H9 (cell line): ENCODE measurements at regions not wholly inside any gene's neighbourhood (a gene's known extent, or its start where the extent isn't known, plus 50 kb on each side); places are given as distances from the start of the nearest gene placed in this dataset.

Experiments
- DNase-seq: peaks from one replicate; pipeline ENCODE4 v3.0.0-alpha.2; 2017
- H2AFZ ChIP-seq: one replicate; pipeline ENCODE4 v1.6.1; 2013; ENCODE audit warnings: mild to moderate bottlenecking, low read length, control low read depth, moderate library complexity
- H2AK5ac ChIP-seq: 2 replicates; pipeline ENCODE4 v1.6.1; 2013; ENCODE audit warnings: low read length, control low read depth, mixed read lengths; ENCODE audit not compliant: insufficient read length
- H2BK120ac ChIP-seq: one replicate; pipeline ENCODE4 v1.6.1; 2013; ENCODE audit warnings: low read depth, mild to moderate bottlenecking, low read length, control low read depth, inconsistent platforms; ENCODE audit not compliant: poor library complexity, severe bottlenecking
- H2BK12ac ChIP-seq: 2 replicates; pipeline ENCODE4 v1.6.1; 2013; ENCODE audit warnings: low read length, control low read depth, mixed read lengths, low read depth; ENCODE audit not compliant: insufficient read length
- H2BK15ac ChIP-seq: 2 replicates; pipeline ENCODE4 v1.6.1; 2013; ENCODE audit warnings: low read depth, low read length, control low read depth
- H2BK20ac ChIP-seq: one replicate; pipeline ENCODE4 v1.6.1; 2013; ENCODE audit warnings: low read depth, mild to moderate bottlenecking, low read length, control low read depth, inconsistent platforms; ENCODE audit not compliant: poor library complexity, severe bottlenecking
- H2BK5ac ChIP-seq: 2 replicates; pipeline ENCODE4 v1.6.1; 2013; ENCODE audit warnings: low read length, control low read depth, mixed read lengths; ENCODE audit not compliant: insufficient read length
- H3K14ac ChIP-seq: 2 replicates; pipeline ENCODE4 v1.6.1; 2013; ENCODE audit warnings: low read length, control low read depth; ENCODE audit not compliant: insufficient read depth
- H3K18ac ChIP-seq: 2 replicates; pipeline ENCODE4 v1.6.1; 2013; ENCODE audit warnings: low read depth, mild to moderate bottlenecking, mixed read lengths, low read length, control low read depth; ENCODE audit not compliant: insufficient read length
- H3K23ac ChIP-seq: 2 replicates; pipeline ENCODE4 v1.6.1; 2013; ENCODE audit warnings: low read length, control low read depth, mixed read lengths, low read depth; ENCODE audit not compliant: insufficient read length
- H3K23me2 ChIP-seq: 2 replicates; pipeline ENCODE4 v1.6.1; 2013; ENCODE audit warnings: low read depth, mild to moderate bottlenecking, mixed read lengths, low read length, control low read depth; ENCODE audit not compliant: insufficient read length, poor library complexity, severe bottlenecking
- H3K27ac ChIP-seq: 2 replicates; pipeline ENCODE4 v1.5.1; 2013; ENCODE audit warnings: low read length, control low read depth, mixed read lengths, low read depth; ENCODE audit not compliant: insufficient read length
- H3K27me3 ChIP-seq: 2 replicates; pipeline ENCODE4 v1.6.1; 2013; ENCODE audit warnings: low read length, control low read depth, inconsistent platforms; ENCODE audit not compliant: insufficient read depth
- H3K4ac ChIP-seq: 2 replicates; pipeline ENCODE4 v1.6.1; 2013; ENCODE audit warnings: low read depth, mild to moderate bottlenecking, control low read depth, inconsistent platforms, low read length, moderate library complexity
- H3K4me1 ChIP-seq: 2 replicates; pipeline ENCODE4 v1.6.1; 2013; ENCODE audit warnings: low read length, control low read depth, inconsistent platforms; ENCODE audit not compliant: insufficient read depth
- H3K4me2 ChIP-seq: 2 replicates; pipeline ENCODE4 v1.6.1; 2013; ENCODE audit warnings: low read length, control low read depth, mixed read lengths; ENCODE audit not compliant: insufficient read length, insufficient read depth
- H3K56ac ChIP-seq: 2 replicates; pipeline ENCODE4 v1.6.1; 2013; ENCODE audit warnings: low read depth, mild to moderate bottlenecking, mixed read lengths, low read length, control low read depth; ENCODE audit not compliant: insufficient read length
- H3K79me1 ChIP-seq: 2 replicates; pipeline ENCODE4 v1.6.1; 2013; ENCODE audit warnings: low read depth, mild to moderate bottlenecking, moderate library complexity, low read length, control low read depth, inconsistent platforms; ENCODE audit not compliant: insufficient read depth, poor library complexity, severe bottlenecking
- H3K79me2 ChIP-seq: 2 replicates; pipeline ENCODE4 v1.6.1; 2013; ENCODE audit warnings: low read length, control low read depth, inconsistent platforms; ENCODE audit not compliant: insufficient read depth
- H3K9ac ChIP-seq: 2 replicates; pipeline ENCODE4 v1.6.1; 2013; ENCODE audit warnings: low read length, control low read depth, mixed read lengths; ENCODE audit not compliant: insufficient read length; ENCODE audit errors: extremely low read depth
- H3K9me3 ChIP-seq: one replicate; pipeline ENCODE4 v1.6.1; 2013; ENCODE audit warnings: low read depth, low read length, inconsistent platforms; ENCODE audit not compliant: control insufficient read depth
- H3T11ph ChIP-seq: one replicate; pipeline ENCODE4 v1.6.1; 2013; ENCODE audit warnings: mild to moderate bottlenecking, low read length, control low read depth, inconsistent platforms
- H4K20me1 ChIP-seq: one replicate; pipeline ENCODE4 v1.6.1; 2013; ENCODE audit not compliant: control insufficient read depth, insufficient read length, insufficient read depth
- H4K5ac ChIP-seq: 2 replicates; pipeline ENCODE4 v1.6.1; 2013; ENCODE audit warnings: low read depth, mild to moderate bottlenecking, mixed read lengths, low read length, control low read depth; ENCODE audit not compliant: insufficient read length
- H4K8ac ChIP-seq: replicated peaks from 2 replicates; pipeline ENCODE4 v1.6.1; 2013; ENCODE audit warnings: low read length, control low read depth, mixed read lengths, low read depth; ENCODE audit not compliant: insufficient read length
- H4K91ac ChIP-seq: 2 replicates; pipeline ENCODE4 v1.6.1; 2013; ENCODE audit warnings: low read depth, mild to moderate bottlenecking, moderate library complexity, mixed read lengths, low read length, control low read depth; ENCODE audit not compliant: insufficient read length
- H3K27ac Mint-ChIP-seq, 3 experiments: 2 replicates in 2 of 3; 3 replicates in 1 of 3; pipeline ENCODE4 v1.8.0; 2020 to 2021; ENCODE audit warnings: mixed read lengths in 3 of 3, mild to moderate bottlenecking in 1 of 3, moderate library complexity in 1 of 3
- H3K27me3 Mint-ChIP-seq: 2 replicates; pipeline ENCODE4 v1.8.0; 2021; ENCODE audit warnings: low read depth, mild to moderate bottlenecking, moderate library complexity, mixed read lengths
- H3K36me3 Mint-ChIP-seq, 3 experiments: 2 replicates in 2 of 3; 3 replicates in 1 of 3; pipeline ENCODE4 v1.8.0; 2020 to 2021; ENCODE audit warnings: low read depth in 3 of 3, mixed read lengths in 3 of 3; ENCODE audit not compliant: insufficient read depth in 1 of 3
- H3K4me1 Mint-ChIP-seq, 2 experiments: 2 replicates each; pipeline ENCODE4 v1.8.0; 2020; ENCODE audit warnings: mixed read lengths in 2 of 2
- H3K4me3 Mint-ChIP-seq, 2 experiments: 2 replicates in 1 of 2; 3 replicates in 1 of 2; pipeline ENCODE4 v1.8.0; 2020 to 2021; ENCODE audit warnings: mild to moderate bottlenecking in 2 of 2, mixed read lengths in 2 of 2, moderate library complexity in 1 of 2
- H3K9me3 Mint-ChIP-seq, 2 experiments: 2 replicates in 1 of 2; 3 replicates in 1 of 2; pipeline ENCODE4 v1.8.0; 2020; ENCODE audit warnings: mild to moderate bottlenecking in 2 of 2, mixed read lengths in 2 of 2, moderate library complexity in 1 of 2
- TF ChIP-seq, protein P1 (sequence below): fragments of 200-600 bp; sonication (generic); conservative IDR thresholded peaks from 3 replicates; pipeline ENCODE4 v1.8.0; 2021; ENCODE audit warnings: antibody characterized with exemption, mild to moderate bottlenecking

DNA sequence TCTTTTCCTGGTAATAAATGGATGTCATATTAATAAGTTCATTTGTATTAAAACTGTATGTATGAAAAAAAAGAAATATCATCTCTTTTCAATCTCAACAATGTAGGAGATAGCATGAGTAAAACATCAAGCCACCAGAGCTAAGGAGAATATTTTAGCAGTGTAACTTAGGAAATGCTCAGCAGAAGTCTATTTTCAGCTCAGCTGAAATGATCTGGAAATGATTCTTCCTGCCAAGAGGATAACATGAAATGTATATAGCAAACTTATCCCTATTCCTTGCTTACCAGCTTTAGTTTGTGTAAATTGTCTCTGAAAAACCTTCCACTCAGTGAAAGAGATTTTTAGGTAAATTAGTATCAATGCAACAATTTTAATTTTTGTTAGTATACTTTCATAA is 1194.4 kb downstream of the SLITRK1 start:
- no peaks in the 10 kb centered on the region for H3K4me1 Mint-ChIP-seq

More for the DNA sequence above, 1194.4 kb downstream of the SLITRK1 start:
- Histone ChIP-seq H2BK15ac (no peak overlapping the region), H4K91ac (no peak overlapping the region), H3K79me1 (no peaks in the 10 kb centered on the region), H3K18ac (no peak overlapping the region), H4K20me1 (no peaks in the 10 kb centered on the region), H3K14ac (no peak overlapping the region), H3K9me3 (no peaks in the 10 kb centered on the region), H3K27ac (no peak overlapping the region), H4K5ac (no peak overlapping the region), H3K56ac (no peak overlapping the region), H2BK5ac (no peak overlapping the region), H2AFZ (no peak overlapping the region), H2BK120ac (no peak overlapping the region), H3K4me1 (no peaks in the 10 kb centered on the region), H3K27me3 (no peaks in the 10 kb centered on the region), H3K23me2 (no peaks in the 10 kb centered on the region), H2BK20ac (no peak overlapping the region), H3K79me2 (no peaks in the 10 kb centered on the region), H2BK12ac (no peak overlapping the region), H2AK5ac (no peak overlapping the region), H3K23ac (no peak overlapping the region), H3T11ph (no peak overlapping the region), H3K4me2 (no peak overlapping the region), H4K8ac (no peak overlapping the region), H3K4ac (no peak overlapping the region), H3K9ac (no peak overlapping the region)
- Mint-ChIP-seq H3K27ac (no peak overlapping the region), H3K27me3 (no peaks in the 10 kb centered on the region), H3K9me3 (peaks cover 3 to 9% of the 10 kb centered on the region in 2 experiments; a peak in 3 of 5 replicates), H3K36me3 (peaks cover 0 to 10% (median 0%) of the 10 kb centered on the region in 3 experiments; a peak in 2 of 7 replicates), H3K4me3 (no peak overlapping the region)
- no peak for DNase-seq
- TF ChIP-seq, protein P1, sequence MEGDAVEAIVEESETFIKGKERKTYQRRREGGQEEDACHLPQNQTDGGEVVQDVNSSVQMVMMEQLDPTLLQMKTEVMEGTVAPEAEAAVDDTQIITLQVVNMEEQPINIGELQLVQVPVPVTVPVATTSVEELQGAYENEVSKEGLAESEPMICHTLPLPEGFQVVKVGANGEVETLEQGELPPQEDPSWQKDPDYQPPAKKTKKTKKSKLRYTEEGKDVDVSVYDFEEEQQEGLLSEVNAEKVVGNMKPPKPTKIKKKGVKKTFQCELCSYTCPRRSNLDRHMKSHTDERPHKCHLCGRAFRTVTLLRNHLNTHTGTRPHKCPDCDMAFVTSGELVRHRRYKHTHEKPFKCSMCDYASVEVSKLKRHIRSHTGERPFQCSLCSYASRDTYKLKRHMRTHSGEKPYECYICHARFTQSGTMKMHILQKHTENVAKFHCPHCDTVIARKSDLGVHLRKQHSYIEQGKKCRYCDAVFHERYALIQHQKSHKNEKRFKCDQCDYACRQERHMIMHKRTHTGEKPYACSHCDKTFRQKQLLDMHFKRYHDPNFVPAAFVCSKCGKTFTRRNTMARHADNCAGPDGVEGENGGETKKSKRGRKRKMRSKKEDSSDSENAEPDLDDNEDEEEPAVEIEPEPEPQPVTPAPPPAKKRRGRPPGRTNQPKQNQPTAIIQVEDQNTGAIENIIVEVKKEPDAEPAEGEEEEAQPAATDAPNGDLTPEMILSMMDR, result no peak
